ENCODE measurements at regions not wholly inside any gene's neighbourhood (a gene's known extent, or its start where the extent isn't known, plus 50 kb on each side); places are given as distances from the start of the nearest gene placed in this dataset.

DNA sequence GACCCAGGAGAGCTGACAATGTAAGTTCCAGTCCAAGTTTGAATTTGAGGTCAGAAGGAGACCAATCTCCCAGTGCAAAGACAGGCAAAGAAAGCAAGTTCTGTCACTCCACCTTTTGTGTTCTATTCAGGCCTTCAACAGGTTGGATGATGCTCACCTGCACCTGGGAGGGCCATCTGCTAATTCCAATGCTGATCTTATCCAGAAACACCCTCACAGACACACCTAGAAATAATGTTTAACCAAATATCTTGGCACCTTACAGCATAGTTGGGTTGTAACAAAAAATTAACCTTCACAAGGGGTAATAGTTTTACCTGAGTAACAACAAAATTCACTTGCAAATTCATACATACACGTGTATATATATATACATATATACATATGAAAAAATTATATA lies 190.8 kb downstream of the DIRAS2 start (continued):
- TF ChIP-seq YY1 (IDR thresholded peaks at IDR 0.05; ENCODE audit: low read depth, low read length) (no peak), SIX5 (IDR thresholded peaks at IDR 0.05; ENCODE audit: low read depth, low read length, severe bottlenecking) (no peak), ETV6 (conservative IDR thresholded peaks at IDR 0.05 in 1 of 2, IDR thresholded peaks at IDR 0.05 in 1 of 2; ENCODE audit: borderline replicate concordance in 1 of 2, low read depth in 1 of 2) (no peak), NFYA (IDR thresholded peaks at IDR 0.05; ENCODE audit: borderline replicate concordance, low read depth, low read length) (no peak), SREBF1 (IDR thresholded peaks at IDR 0.05; ENCODE audit: low read length) (no peak), FOXK2 (IDR thresholded peaks at IDR 0.05) (no peak), SUZ12 (IDR thresholded peaks at IDR 0.05; ENCODE audit: unreplicated experiment) (no peak), BACH1 (IDR thresholded peaks at IDR 0.05; ENCODE audit: borderline replicate concordance) (no peak)
- TF ChIP-seq, protein P1, sequence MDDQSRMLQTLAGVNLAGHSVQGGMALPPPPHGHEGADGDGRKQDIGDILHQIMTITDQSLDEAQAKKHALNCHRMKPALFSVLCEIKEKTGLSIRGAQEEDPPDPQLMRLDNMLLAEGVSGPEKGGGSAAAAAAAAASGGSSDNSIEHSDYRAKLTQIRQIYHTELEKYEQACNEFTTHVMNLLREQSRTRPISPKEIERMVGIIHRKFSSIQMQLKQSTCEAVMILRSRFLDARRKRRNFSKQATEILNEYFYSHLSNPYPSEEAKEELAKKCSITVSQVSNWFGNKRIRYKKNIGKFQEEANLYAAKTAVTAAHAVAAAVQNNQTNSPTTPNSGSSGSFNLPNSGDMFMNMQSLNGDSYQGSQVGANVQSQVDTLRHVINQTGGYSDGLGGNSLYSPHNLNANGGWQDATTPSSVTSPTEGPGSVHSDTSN (IDR thresholded peaks at IDR 0.05; ENCODE audit: insufficient replicate concordance, low read depth, low read length), result no peak
- TF ChIP-seq, protein P2, sequence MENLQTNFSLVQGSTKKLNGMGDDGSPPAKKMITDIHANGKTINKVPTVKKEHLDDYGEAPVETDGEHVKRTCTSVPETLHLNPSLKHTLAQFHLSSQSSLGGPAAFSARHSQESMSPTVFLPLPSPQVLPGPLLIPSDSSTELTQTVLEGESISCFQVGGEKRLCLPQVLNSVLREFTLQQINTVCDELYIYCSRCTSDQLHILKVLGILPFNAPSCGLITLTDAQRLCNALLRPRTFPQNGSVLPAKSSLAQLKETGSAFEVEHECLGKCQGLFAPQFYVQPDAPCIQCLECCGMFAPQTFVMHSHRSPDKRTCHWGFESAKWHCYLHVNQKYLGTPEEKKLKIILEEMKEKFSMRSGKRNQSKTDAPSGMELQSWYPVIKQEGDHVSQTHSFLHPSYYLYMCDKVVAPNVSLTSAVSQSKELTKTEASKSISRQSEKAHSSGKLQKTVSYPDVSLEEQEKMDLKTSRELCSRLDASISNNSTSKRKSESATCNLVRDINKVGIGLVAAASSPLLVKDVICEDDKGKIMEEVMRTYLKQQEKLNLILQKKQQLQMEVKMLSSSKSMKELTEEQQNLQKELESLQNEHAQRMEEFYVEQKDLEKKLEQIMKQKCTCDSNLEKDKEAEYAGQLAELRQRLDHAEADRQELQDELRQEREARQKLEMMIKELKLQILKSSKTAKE (IDR thresholded peaks at IDR 0.05; ENCODE audit: low read depth, poor library complexity, severe bottlenecking), result no peak

- in situ Hi-C loops (cut with MboI) (no loop called here), intact Hi-C loops (cut with micrococcal nuclease; ENCODE audit: unreplicated experiment) (no loop called here)
- DNase-seq (ENCODE audit: low read depth, low spot score), result no peak
- no peaks in the 10 kb centered on the region for H3K27me3 ChIP-seq (replicated peaks in 1 of 2; ENCODE audit: control insufficient read depth in 2 of 2, insufficient read depth in 2 of 2, low read length in 1 of 2)
- H3K4me1 ChIP-seq (ENCODE audit: control insufficient read depth, insufficient read depth, low read length), result no peaks in the 10 kb centered on the region
- RAD21 ChIA-PET (ENCODE audit: unreplicated experiment), result no interaction called here
- SMC1A ChIA-PET (ENCODE audit: uncharacterized antibody, unreplicated experiment), result no interaction called here
- WGBS (ENCODE audit: insufficient coverage, insufficient replicate concordance, low lambda C conversion rate, missing lambda C conversion rate), result 28% methylated on average over 4 of the region's 4 CpGs
- no peak overlapping the region for H2AFZ ChIP-seq (ENCODE audit: control insufficient read depth, low read depth, low read length)
- H3K9me3 ChIP-seq (replicated peaks; ENCODE audit: control insufficient read depth, insufficient read depth, low read length), result no peaks in the 10 kb centered on the region
- H3K9ac ChIP-seq (ENCODE audit: control insufficient read depth, insufficient read depth, low read length), result no peak overlapping the region
- no peak for FAIRE-seq
- H4K20me1 ChIP-seq (ENCODE audit: control insufficient read depth, insufficient read depth), result no peaks in the 10 kb centered on the region
- H3K27ac ChIP-seq (ENCODE audit: control insufficient read depth, insufficient read depth), result no peak overlapping the region
- no peaks in the 10 kb centered on the region for H3K36me3 ChIP-seq (ENCODE audit: control insufficient read depth in 2 of 2, insufficient read depth in 2 of 2, low read length in 1 of 2)
- no peak for ATAC-seq
- no peak overlapping the region for H3K4me2 ChIP-seq (ENCODE audit: control insufficient read depth, insufficient read depth)
- POLR2A ChIA-PET, result no interaction called here
- no TSS peak for BruUV-seq (replicated peaks)
- no peak overlapping the region for H3K4me3 ChIP-seq
- H3K79me2 ChIP-seq (ENCODE audit: control insufficient read depth, insufficient read depth, low read length), result no peaks in the 10 kb centered on the region
- CTCF ChIA-PET, result no interaction called here
- TF ChIP-seq KAT2A (conservative IDR thresholded peaks at IDR 0.05; ENCODE audit: control insufficient read depth, low read depth, low read length) (no peak), SIN3A (IDR thresholded peaks at IDR 0.05; ENCODE audit: low read depth, low read length) (no peak), FOXK2 (IDR thresholded peaks at IDR 0.05) (no peak), CHD2 (IDR thresholded peaks at IDR 0.05; ENCODE audit: borderline replicate concordance, low read depth, low read length) (no peak), BCL11A (IDR thresholded peaks at IDR 0.05; ENCODE audit: low read depth, low read length) (no peak), ZNF687 (IDR thresholded peaks at IDR 0.05) (no peak)
- TF ChIP-seq, protein P3, sequence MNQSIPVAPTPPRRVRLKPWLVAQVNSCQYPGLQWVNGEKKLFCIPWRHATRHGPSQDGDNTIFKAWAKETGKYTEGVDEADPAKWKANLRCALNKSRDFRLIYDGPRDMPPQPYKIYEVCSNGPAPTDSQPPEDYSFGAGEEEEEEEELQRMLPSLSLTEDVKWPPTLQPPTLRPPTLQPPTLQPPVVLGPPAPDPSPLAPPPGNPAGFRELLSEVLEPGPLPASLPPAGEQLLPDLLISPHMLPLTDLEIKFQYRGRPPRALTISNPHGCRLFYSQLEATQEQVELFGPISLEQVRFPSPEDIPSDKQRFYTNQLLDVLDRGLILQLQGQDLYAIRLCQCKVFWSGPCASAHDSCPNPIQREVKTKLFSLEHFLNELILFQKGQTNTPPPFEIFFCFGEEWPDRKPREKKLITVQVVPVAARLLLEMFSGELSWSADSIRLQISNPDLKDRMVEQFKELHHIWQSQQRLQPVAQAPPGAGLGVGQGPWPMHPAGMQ (IDR thresholded peaks at IDR 0.05; ENCODE audit: borderline replicate concordance), result no peak
These were observed 187.3 kb downstream of the DIRAS2 start for GRCh38 chr9:90455316-90455715.
